ENCODE measurements at regions not wholly inside any gene's neighbourhood (a gene's known extent, or its start where the extent isn't known, plus 50 kb on each side); places are given as distances from the start of the nearest gene placed in this dataset.

GRCh38 chr2:82596581-82596980 is 1862.5 kb downstream of the SUCLG1 start:
- TF ChIP-seq EZH2 (IDR thresholded peaks at IDR 0.05): no peak
- no peak for TF ChIP-seq POLR2AphosphoS5 (IDR thresholded peaks at IDR 0.05; ENCODE audit: borderline replicate concordance, low read depth, low read length)

Data from SK-N-MC (cell line).